ENCODE measurements at regions not wholly inside any gene's neighbourhood (a gene's known extent, or its start where the extent isn't known, plus 50 kb on each side); places are given as distances from the start of the nearest gene placed in this dataset.
"Not testable (repeated sequence)": the region's sequence is repeated elsewhere in the genome, so short reads cannot be mapped to it uniquely, and the experiment has no call there.

GRCh38 chr14:95597784-95598211, 62.9 kb downstream of the GLRX5 start:
- peak; percentile 56 for DNase-seq

GRCh38 chr14:95601650-95602049, 66.8 kb downstream of the GLRX5 start:
- DNase-seq: no peak

- no peak for DNase-seq
These were observed 68.6 kb downstream of the GLRX5 start for GRCh38 chr14:95603415-95603814.

- DNase-seq: no peak
These were observed 71.4 kb downstream of the GLRX5 start for GRCh38 chr14:95606266-95606665.

GRCh38 chr14:95608637-95609235, 73.9 kb downstream of the GLRX5 start:
- DNase-seq: no peak

- DNase-seq: peak; percentile 37
These were observed 74.6 kb downstream of the GLRX5 start for GRCh38 chr14:95609398-95609990.

- no peak for DNase-seq
These were observed 74.8 kb upstream of the TCL1B start for GRCh38 chr14:95611293-95611880.

- DNase-seq: no peak
These were observed 71.9 kb upstream of the TCL1B start for GRCh38 chr14:95614349-95614748.

GRCh38 chr14:95616745-95617144, 69.5 kb upstream of the TCL1B start:
- no peak for DNase-seq

GRCh38 chr14:95619785-95620417, 66.3 kb upstream of the TCL1B start:
- peak; percentile 24 for DNase-seq

- no peak for DNase-seq
These were observed 65.6 kb upstream of the TCL1B start for GRCh38 chr14:95620659-95621059.

GRCh38 chr14:95623195-95623594, 63.0 kb upstream of the TCL1B start:
- no peak for DNase-seq

- DNase-seq: not testable (repeated sequence)
These were observed 60.5 kb upstream of the TCL1B start for GRCh38 chr14:95625710-95626109.

GRCh38 chr14:95635051-95635450, 51.2 kb upstream of the TCL1B start:
- DNase-seq: no peak

Data from NCI-H510A treated with DMSO at 0.1 percent for 48 hours (cell line).